Spleen (tissue), 7 donors: ENCODE measurements at regions not wholly inside any gene's neighbourhood (a gene's known extent, or its start where the extent isn't known, plus 50 kb on each side); places are given as distances from the start of the nearest gene placed in this dataset.

Experiments
- POLR2A ChIP-seq, 3 donors: fragments of 450-650 bp; IDR thresholded peaks; one replicate each; pipeline ENCODE4 v1.5.1; 2017; ENCODE audit warnings: antibody characterized with exemption in 3 of 3, mild to moderate bottlenecking in 1 of 3
- TF ChIP-seq, protein P1 (sequence below), 11 experiments: fragments of 200-600 bp in 7 of 11; fragments of 450-650 bp in 4 of 11; sonication (generic) in 4 of 11; IDR thresholded peaks in 8 of 11; conservative IDR thresholded peaks in 3 of 11; 1 replicate in 7 of 11; 2 replicates in 4 of 11; pipeline versions ENCODE4 v1.4.0 to v1.8.0; 2016 to 2021; ENCODE audit warnings: antibody characterized with exemption in 11 of 11, inconsistent platforms in 4 of 11, mild to moderate bottlenecking in 1 of 11
- donor health status: DM: no; HTN: no; CAD: no; lungs with moderate emphysema.
- donor health status: DM: no; HTN: no; CAD: no.
- donor health status: DM: no; HTN: no; CAD: no.

DNA sequence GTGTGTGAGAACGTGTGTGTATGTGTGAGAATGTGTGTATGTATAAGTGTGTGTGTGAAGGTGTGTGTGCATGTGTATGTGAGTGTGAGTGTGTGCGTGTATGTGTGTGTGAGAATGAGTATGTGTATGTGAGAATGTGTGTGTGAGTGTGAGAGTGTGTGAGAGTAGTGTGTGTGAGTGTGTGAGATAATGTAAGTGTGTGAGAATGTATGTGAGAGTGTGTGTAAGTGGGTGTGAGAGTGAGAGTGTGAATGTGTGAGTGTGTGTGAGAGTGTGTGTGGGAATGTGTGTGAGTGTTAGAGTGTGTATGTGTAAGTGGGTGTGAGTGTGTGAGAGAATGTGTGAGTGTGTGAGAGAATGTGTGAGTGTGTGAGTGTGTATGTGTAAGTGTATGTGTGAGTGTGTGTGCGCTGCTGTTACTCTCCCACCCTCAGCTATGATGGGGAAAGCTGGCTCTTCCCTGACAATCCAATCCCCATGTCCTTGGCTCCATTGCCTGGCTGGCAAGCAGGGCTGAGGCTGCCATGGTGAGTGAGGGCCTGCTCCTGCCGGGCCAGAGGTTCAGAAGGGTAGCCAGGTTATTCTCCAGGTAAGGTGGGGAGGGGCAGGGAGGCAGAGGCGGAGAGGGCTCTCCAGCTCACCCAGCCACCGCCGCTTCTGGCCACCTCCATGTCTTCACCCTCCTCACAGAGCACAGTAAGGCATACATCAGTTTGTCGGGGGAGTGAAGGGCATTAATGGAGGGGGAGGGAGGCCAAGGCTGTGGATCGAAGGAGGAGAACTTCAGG lies 72.6 kb upstream of the PCBD1 start:
- TF ChIP-seq, protein P1, sequence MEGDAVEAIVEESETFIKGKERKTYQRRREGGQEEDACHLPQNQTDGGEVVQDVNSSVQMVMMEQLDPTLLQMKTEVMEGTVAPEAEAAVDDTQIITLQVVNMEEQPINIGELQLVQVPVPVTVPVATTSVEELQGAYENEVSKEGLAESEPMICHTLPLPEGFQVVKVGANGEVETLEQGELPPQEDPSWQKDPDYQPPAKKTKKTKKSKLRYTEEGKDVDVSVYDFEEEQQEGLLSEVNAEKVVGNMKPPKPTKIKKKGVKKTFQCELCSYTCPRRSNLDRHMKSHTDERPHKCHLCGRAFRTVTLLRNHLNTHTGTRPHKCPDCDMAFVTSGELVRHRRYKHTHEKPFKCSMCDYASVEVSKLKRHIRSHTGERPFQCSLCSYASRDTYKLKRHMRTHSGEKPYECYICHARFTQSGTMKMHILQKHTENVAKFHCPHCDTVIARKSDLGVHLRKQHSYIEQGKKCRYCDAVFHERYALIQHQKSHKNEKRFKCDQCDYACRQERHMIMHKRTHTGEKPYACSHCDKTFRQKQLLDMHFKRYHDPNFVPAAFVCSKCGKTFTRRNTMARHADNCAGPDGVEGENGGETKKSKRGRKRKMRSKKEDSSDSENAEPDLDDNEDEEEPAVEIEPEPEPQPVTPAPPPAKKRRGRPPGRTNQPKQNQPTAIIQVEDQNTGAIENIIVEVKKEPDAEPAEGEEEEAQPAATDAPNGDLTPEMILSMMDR (IDR thresholded peaks at IDR 0.05 in 8 of 11, conservative IDR thresholded peaks at IDR 0.05 in 3 of 11): no peak
- TF ChIP-seq POLR2A (IDR thresholded peaks at IDR 0.05): no peak
